ENCODE measurements at regions not wholly inside any gene's neighbourhood (a gene's known extent, or its start where the extent isn't known, plus 50 kb on each side); places are given as distances from the start of the nearest gene placed in this dataset.

GRCh38 chr6:40760887-40761286 is 173.7 kb upstream of the LRFN2 start:
- TF ChIP-seq CTCF (IDR thresholded peaks at IDR 0.05; ENCODE audit: insufficient read depth, low read depth, low read length) (no peak), EZH2 (IDR thresholded peaks at IDR 0.05; ENCODE audit: insufficient read depth, low read length) (no peak)

Measured in astrocyte (in vitro differentiated cells and primary cell).